ENCODE measurements at regions not wholly inside any gene's neighbourhood (a gene's known extent, or its start where the extent isn't known, plus 50 kb on each side); places are given as distances from the start of the nearest gene placed in this dataset.

DNA sequence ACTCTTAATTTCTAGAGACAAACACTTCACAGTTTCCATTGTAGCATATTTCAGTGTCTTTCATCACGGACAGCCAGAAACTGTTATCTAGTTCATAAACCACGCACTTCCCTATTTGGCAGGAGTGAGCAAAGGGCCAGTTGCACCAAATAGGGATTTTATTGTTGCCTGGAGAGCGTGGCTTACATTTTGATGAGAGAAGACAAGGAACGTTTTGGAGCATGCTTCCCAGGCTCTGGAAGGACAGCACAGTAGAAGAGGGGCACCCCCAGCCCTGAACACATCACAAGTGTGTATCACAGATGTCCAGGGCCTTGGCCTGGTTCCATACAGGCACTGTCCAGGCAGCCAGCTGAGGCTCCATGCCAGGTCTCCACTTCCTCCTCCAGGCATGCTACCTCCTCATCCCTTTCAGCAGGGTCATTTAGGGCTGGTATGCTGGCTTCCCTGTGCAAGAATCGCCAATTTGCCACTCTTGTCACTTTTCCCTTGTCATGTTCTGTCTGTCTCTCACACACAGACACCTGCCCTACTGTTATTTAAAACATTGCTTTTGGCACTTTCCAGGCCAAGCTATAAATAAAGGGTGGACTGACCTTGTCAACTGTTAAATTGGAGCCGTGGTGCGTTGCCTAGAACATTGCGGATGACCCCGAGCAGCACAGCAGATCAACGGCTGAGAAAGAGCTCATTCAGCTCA lies 235.0 kb upstream of the GMDS start:
- Mint-ChIP-seq H3K4me1 (ENCODE audit: low read depth) (no peaks in the 10 kb centered on the region), H3K9me3 (peaks cover 16% of the 10 kb centered on the region), H3K27me3 (ENCODE audit: low read depth) (peaks cover 4% of the 10 kb centered on the region), H3K4me3 (ENCODE audit: low read depth) (no peak overlapping the region), H3K36me3 (ENCODE audit: low read depth) (no peaks in the 10 kb centered on the region), H3K27ac (no peak overlapping the region)
- DNase-seq (ENCODE audit: low spot score): no peak
- intact Hi-C loops (cut with micrococcal nuclease): no loop called here

DNA sequence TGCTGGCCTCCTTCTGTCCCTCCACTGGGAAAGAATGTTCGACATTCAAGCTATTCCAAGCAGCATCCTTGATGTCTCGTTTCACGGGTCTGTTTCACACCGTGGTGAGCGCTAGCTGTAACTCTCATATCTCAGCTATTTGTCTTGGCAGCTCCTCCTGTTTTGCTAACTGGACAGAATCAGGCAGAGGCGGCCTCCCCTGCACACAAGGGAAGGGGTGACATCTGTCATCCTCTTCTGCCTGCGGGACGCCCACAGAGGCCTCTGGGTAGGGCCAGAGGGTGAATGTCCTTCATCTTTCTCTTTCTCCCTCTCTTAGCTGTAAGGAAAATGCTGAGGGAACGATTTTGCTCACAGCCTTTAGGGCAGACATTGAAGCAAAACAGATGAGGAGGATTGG lies 232.8 kb upstream of the GMDS start:
- H3K36me3 Mint-ChIP-seq (ENCODE audit: low read depth): no peaks in the 10 kb centered on the region
- no peak for DNase-seq (ENCODE audit: low spot score)
- H3K27me3 Mint-ChIP-seq (ENCODE audit: low read depth): peaks cover 9% of the 10 kb centered on the region
- intact Hi-C loops (cut with micrococcal nuclease): no loop called here
- no peak overlapping the region for H3K27ac Mint-ChIP-seq
- no peak overlapping the region for H3K4me3 Mint-ChIP-seq (ENCODE audit: low read depth)
- peaks cover 10% of the 10 kb centered on the region for H3K9me3 Mint-ChIP-seq
- H3K4me1 Mint-ChIP-seq (ENCODE audit: low read depth): no peaks in the 10 kb centered on the region

DNA sequence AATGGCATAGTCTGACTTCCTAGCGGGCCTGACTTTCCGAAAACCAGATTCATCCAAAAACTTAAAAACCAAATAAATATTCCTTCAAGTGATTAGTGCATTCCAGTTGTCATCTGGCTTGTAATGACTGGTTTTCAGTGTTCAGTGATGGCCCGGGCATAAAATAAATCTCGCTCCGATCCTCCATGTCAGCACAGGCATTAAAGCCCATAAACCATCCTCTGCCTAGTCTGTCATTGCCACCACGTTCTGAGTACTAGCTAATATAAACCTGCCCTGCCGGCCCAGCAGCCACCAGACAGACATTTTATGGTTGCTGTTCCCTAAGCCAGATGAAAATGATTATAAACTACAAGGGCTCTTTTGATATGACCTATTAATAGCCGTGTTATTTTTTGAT lies 232.3 kb upstream of the GMDS start:
- Mint-ChIP-seq H3K4me3 (ENCODE audit: low read depth) (no peak overlapping the region), H3K4me1 (ENCODE audit: low read depth) (no peaks in the 10 kb centered on the region), H3K27ac (no peak overlapping the region), H3K27me3 (ENCODE audit: low read depth) (peaks cover 11% of the 10 kb centered on the region), H3K36me3 (ENCODE audit: low read depth) (no peaks in the 10 kb centered on the region), H3K9me3 (peaks cover 7% of the 10 kb centered on the region)
- DNase-seq (ENCODE audit: low spot score): no peak
- intact Hi-C loops (cut with micrococcal nuclease): no loop called here

DNA sequence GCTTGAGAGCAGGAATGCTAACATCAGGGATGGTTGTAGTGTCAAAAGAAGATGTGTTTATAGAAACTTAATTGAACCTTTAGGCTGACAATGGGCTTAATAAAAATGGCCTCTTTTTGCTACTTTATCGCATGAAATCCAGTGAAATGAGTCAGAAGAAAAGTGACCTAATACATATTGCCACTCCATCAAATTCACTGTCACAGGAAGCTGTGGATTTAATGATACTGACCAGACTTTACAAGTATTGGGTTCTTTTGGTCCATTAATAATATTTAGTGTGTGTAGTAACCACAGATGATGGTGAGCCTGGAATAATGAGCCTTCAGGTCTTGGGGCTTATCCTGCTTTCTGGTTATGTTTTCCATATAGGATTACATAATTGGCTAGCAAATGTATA lies 231.8 kb upstream of the GMDS start:
- DNase-seq (ENCODE audit: low spot score): no peak
- intact Hi-C loops (cut with micrococcal nuclease): no loop called here
- no peak overlapping the region for H3K4me3 Mint-ChIP-seq (ENCODE audit: low read depth)
- peaks cover 2% of the 10 kb centered on the region for H3K9me3 Mint-ChIP-seq
- no peaks in the 10 kb centered on the region for H3K36me3 Mint-ChIP-seq (ENCODE audit: low read depth)
- H3K4me1 Mint-ChIP-seq (ENCODE audit: low read depth): no peaks in the 10 kb centered on the region
- H3K27me3 Mint-ChIP-seq (ENCODE audit: low read depth): peaks cover 14% of the 10 kb centered on the region
- no peak overlapping the region for H3K27ac Mint-ChIP-seq

DNA sequence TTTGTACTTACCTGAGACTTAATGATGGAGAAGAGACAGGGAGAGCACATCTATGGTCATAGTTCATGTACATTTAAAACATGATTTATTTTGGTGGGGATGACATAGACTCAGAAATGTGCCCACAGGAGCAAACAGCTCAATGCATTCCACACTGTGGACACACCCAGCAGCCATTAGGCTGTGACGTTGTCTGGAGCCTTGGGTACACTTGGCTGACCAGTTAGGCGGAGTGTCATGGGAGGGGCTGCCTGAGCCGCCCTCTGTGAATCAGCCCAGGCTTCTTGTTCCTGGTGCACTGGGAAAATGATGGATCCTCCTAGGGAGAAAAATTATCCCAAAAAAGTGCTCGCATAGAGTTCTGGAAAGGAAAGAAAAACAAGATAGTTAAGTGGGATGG lies 231.0 kb upstream of the GMDS start:
- H3K9me3 Mint-ChIP-seq: no peaks in the 10 kb centered on the region
- H3K4me1 Mint-ChIP-seq (ENCODE audit: low read depth): no peaks in the 10 kb centered on the region
- no peak for DNase-seq (ENCODE audit: low spot score)
- no peak overlapping the region for H3K27ac Mint-ChIP-seq
- H3K27me3 Mint-ChIP-seq (ENCODE audit: low read depth): peaks cover 16% of the 10 kb centered on the region
- no peaks in the 10 kb centered on the region for H3K36me3 Mint-ChIP-seq (ENCODE audit: low read depth)
- no peak overlapping the region for H3K4me3 Mint-ChIP-seq (ENCODE audit: low read depth)
- intact Hi-C loops (cut with micrococcal nuclease): no loop called here

DNA sequence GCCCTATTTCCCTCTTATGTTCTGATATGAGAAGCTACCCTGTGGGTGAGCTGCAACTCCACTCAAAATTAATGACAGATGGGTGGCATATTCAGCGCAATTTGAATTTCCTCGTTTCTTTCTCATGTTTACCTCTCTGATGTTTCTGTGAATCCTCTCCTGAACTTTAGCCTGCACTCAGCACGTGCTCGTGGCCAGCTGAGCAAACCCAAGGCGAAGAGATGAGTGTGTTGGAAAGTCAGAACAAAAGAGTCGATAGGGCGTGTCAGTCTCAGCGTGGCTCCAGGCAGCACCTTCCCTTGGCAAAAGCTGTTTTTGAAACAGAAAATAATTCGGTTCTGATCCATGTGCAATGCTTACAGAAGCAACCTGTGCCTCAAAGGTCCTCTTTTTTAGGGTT lies 226.1 kb upstream of the GMDS start:
- Mint-ChIP-seq H3K27ac (no peak overlapping the region), H3K36me3 (ENCODE audit: low read depth) (no peaks in the 10 kb centered on the region), H3K4me1 (ENCODE audit: low read depth) (no peaks in the 10 kb centered on the region), H3K9me3 (no peaks in the 10 kb centered on the region), H3K4me3 (ENCODE audit: low read depth) (no peak overlapping the region), H3K27me3 (ENCODE audit: low read depth) (peaks cover 26% of the 10 kb centered on the region)
- intact Hi-C loops (cut with micrococcal nuclease): no loop called here
- DNase-seq (ENCODE audit: low spot score): no peak

DNA sequence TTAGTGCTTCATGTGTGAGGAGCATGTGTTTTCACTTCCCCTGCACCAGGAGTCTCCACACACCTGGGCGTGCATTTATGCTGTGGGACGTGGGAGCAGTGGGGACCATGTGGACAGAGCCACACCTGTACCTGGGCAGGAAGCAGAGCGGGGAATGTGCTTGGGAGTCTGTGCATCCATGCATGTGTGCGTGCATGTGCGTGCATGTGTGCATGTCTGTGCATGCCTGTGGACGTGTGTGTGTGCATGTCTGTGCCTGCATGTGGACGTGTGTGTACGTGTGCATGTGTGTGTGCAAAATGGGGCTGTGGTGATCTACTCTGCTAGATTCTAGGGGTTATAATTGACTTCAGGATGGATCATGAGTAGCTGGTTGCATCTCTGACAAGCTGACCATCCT lies 224.0 kb upstream of the GMDS start:
- no peak overlapping the region for H3K27ac Mint-ChIP-seq
- DNase-seq (ENCODE audit: low spot score): no peak
- H3K27me3 Mint-ChIP-seq (ENCODE audit: low read depth): peaks cover 26% of the 10 kb centered on the region
- intact Hi-C loops (cut with micrococcal nuclease): no loop called here
- H3K4me1 Mint-ChIP-seq (ENCODE audit: low read depth): no peaks in the 10 kb centered on the region
- no peak overlapping the region for H3K4me3 Mint-ChIP-seq (ENCODE audit: low read depth)
- no peaks in the 10 kb centered on the region for H3K9me3 Mint-ChIP-seq
- no peaks in the 10 kb centered on the region for H3K36me3 Mint-ChIP-seq (ENCODE audit: low read depth)

DNA sequence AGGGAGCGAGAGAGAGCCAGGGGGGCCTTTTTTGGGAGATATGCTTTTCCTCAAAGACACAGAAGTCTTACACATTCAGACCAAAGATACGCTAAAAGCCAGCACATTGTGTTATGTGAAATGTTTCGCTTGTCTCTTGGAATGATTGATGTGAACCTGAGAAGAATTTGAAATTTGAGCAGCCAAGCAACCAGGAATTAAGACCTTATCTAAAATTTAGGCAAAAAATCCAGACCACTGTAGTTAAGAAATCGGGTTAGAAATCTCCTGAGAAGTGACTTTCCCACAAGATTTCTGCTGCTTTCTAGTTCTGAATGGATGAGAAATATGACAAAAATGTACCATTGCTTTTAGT lies 223.2 kb upstream of the GMDS start:
- DNase-seq (ENCODE audit: low spot score): no peak
- intact Hi-C loops (cut with micrococcal nuclease): no loop called here
- Mint-ChIP-seq H3K4me1 (ENCODE audit: low read depth) (no peaks in the 10 kb centered on the region), H3K4me3 (ENCODE audit: low read depth) (no peak overlapping the region), H3K27ac (no peak overlapping the region), H3K9me3 (no peaks in the 10 kb centered on the region), H3K36me3 (ENCODE audit: low read depth) (no peaks in the 10 kb centered on the region), H3K27me3 (ENCODE audit: low read depth) (peaks cover 24% of the 10 kb centered on the region)

DNA sequence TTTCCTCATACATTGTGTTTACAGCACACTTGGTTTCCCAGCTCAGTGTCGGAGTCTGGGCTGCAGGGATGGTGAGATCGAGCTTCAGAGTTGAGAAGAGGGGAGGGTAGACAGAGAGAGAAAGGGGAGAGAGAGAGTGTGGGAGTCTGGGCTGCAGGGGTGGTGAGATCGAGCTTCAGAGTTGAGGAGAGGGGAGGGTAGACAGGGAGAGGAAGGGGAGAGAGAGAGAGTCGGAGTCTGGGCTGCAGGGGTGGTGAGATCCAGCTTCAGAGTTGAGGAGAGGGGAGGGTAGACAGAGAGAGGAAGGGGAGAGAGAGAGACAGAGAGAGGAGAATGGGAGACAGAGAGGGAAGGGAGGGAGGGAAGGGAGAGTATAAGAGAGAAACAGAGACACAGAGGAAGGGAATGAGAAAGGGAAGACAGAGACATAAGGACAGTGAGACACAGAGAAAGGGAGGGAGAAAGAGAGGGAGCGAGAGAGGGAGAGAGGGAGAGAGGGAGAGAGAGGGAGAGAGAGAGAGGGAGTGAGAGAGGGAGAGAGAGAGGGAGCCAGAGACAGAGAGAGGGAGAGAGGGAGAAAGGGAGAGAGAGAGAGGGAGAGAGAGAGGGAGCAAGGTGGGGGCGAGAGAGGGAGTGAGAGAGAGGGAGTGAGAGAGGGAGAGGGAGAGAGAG lies 222.7 kb upstream of the GMDS start:
- Mint-ChIP-seq H3K36me3 (ENCODE audit: low read depth) (no peaks in the 10 kb centered on the region), H3K4me1 (ENCODE audit: low read depth) (no peaks in the 10 kb centered on the region), H3K9me3 (no peaks in the 10 kb centered on the region), H3K27ac (no peak overlapping the region), H3K4me3 (ENCODE audit: low read depth) (no peak overlapping the region), H3K27me3 (ENCODE audit: low read depth) (peaks cover 24% of the 10 kb centered on the region)
- DNase-seq (ENCODE audit: low spot score): no peak
- intact Hi-C loops (cut with micrococcal nuclease): no loop called here

DNA sequence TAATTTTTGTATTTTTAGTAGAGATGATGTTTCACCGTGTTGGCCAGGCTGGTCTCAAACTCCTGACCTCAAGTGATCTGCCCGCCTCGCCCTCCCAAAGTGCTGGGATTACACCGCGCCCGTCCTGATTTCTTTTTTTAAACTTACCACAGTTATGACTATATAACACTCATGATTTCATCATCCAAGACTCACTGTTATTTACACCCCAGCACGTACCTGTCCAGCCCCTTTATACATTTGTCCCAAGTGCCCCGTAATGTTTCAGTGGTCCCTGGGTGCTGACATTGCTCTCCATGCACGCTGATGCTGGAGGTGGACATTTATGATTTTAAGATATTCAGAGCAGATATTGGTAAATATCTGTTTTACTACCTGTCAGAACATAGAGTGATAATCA lies 219.9 kb upstream of the GMDS start:
- no peak for DNase-seq (ENCODE audit: low spot score)
- H3K27me3 Mint-ChIP-seq (ENCODE audit: low read depth): peaks cover 16% of the 10 kb centered on the region
- intact Hi-C loops (cut with micrococcal nuclease): no loop called here
- no peak overlapping the region for H3K27ac Mint-ChIP-seq
- no peak overlapping the region for H3K4me3 Mint-ChIP-seq (ENCODE audit: low read depth)
- H3K36me3 Mint-ChIP-seq (ENCODE audit: low read depth): no peaks in the 10 kb centered on the region
- no peaks in the 10 kb centered on the region for H3K4me1 Mint-ChIP-seq (ENCODE audit: low read depth)
- H3K9me3 Mint-ChIP-seq: no peaks in the 10 kb centered on the region

DNA sequence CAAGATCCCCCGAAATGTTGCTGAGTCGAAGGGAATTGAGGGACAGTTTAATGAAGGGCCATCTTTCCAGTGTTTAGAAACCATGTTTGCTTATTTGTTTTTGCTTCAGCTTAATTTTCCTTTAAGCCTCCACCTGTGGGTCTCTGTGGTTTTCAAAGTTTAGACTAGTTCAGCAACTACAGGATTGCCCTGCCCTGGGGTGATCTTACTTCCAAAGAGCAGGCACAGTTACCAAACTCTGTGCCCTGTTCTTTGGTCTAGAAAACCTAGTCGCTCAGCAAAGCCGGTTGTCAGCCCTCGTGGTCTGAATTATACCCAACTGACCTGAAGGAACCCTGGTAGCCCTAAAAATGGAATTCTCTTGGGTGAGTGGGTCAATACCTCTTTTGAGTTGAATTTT lies 219.2 kb upstream of the GMDS start:
- peaks cover 12% of the 10 kb centered on the region for H3K27me3 Mint-ChIP-seq (ENCODE audit: low read depth)
- H3K9me3 Mint-ChIP-seq: no peaks in the 10 kb centered on the region
- DNase-seq (ENCODE audit: low spot score): no peak
- no peaks in the 10 kb centered on the region for H3K36me3 Mint-ChIP-seq (ENCODE audit: low read depth)
- no peak overlapping the region for H3K27ac Mint-ChIP-seq
- no peaks in the 10 kb centered on the region for H3K4me1 Mint-ChIP-seq (ENCODE audit: low read depth)
- H3K4me3 Mint-ChIP-seq (ENCODE audit: low read depth): no peak overlapping the region
- intact Hi-C loops (cut with micrococcal nuclease): no loop called here

DNA sequence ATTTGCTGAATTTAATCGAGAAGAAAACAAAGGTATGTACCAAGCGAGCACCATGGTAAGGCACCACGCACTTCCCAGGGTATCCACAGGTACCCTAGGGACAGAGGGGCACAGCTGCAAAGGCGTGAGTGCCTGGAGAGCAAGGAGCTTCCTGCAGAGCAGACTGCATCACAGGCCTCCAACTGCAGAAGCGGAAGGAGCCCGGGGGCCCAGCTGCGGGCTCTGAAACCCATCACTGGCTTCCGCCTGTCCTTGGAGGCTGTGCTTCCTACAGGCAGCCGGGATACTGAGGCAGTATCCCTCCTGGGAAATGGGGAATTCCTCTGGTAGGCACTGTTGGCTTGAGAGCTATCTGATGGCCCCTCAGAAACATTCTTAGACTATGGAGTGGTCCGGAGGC lies 217.4 kb upstream of the GMDS start:
- no peak overlapping the region for H3K4me3 Mint-ChIP-seq (ENCODE audit: low read depth)
- DNase-seq (ENCODE audit: low spot score): no peak
- H3K27me3 Mint-ChIP-seq (ENCODE audit: low read depth): peaks cover 14% of the 10 kb centered on the region
- no peaks in the 10 kb centered on the region for H3K9me3 Mint-ChIP-seq
- H3K4me1 Mint-ChIP-seq (ENCODE audit: low read depth): no peaks in the 10 kb centered on the region
- no peaks in the 10 kb centered on the region for H3K36me3 Mint-ChIP-seq (ENCODE audit: low read depth)
- no peak overlapping the region for H3K27ac Mint-ChIP-seq
- intact Hi-C loops (cut with micrococcal nuclease): no loop called here

DNA sequence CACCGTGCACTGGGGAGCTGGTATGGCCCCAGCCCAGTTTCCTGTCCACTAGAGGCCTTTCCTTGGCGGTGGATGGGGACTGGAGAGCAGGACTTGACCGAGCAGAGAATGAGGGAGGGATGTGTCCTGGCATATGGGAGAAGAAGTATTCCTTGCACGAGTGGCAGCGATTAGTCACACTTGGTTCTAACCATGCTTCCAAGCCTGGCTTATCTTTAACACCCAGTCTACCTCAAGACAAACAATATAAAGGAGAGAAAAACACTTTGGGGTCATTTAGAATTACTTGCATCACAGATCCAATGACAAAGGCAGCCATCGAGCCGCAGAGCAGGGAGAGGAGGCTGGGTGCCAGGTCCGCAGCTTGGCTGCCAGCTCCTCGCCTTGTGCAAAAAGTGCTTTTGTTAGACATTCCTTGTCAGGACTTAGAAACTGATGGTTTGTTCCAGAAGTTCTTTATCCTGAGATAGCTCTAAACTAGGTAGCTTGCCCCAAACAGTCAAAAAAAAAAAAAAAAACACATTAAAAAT lies 214.9 kb upstream of the GMDS start:
- Mint-ChIP-seq H3K27ac (no peak overlapping the region), H3K27me3 (ENCODE audit: low read depth) (peaks cover 6% of the 10 kb centered on the region)

More for the DNA sequence above, 214.9 kb upstream of the GMDS start:
- intact Hi-C loops (cut with micrococcal nuclease): no loop called here
- Mint-ChIP-seq H3K4me3 (ENCODE audit: low read depth) (no peak overlapping the region), H3K36me3 (ENCODE audit: low read depth) (no peaks in the 10 kb centered on the region), H3K9me3 (no peaks in the 10 kb centered on the region), H3K4me1 (ENCODE audit: low read depth) (no peaks in the 10 kb centered on the region)
- DNase-seq (ENCODE audit: low spot score): no peak
